Kidney (tissue), 13 donors: ENCODE measurements at regions not wholly inside any gene's neighbourhood (a gene's known extent, or its start where the extent isn't known, plus 50 kb on each side); places are given as distances from the start of the nearest gene placed in this dataset.

Source experiments
- DNase-seq, 5 donors: peaks; one replicate each; pipeline ENCODE4 v3.0.0-alpha.2; 2013 to 2020
- FAIRE-seq: peaks from 2 replicates; lab custom pipeline; 2012; peaks lifted over from hg19 to GRCh38; lab: Jason Lieb, UNC
- H3K27ac ChIP-seq, 2 donors: one replicate each; pipeline ENCODE4 v1.7.0; 2013; ENCODE audit warnings: low read depth in 2 of 2, low read length in 2 of 2, inconsistent platforms in 1 of 2
- H3K27me3 ChIP-seq: one replicate; pipeline ENCODE4 v1.7.1; 2013; ENCODE audit warnings: low read length, inconsistent platforms; ENCODE audit not compliant: control insufficient read depth, insufficient read depth
- H3K36me3 ChIP-seq, 3 donors: one replicate each; pipeline versions ENCODE4 v1.7.0 to v1.7.1; 2013; ENCODE audit warnings: low read length in 3 of 3, control low read depth in 1 of 3, inconsistent platforms in 1 of 3; ENCODE audit not compliant: insufficient read depth in 3 of 3, control insufficient read depth in 2 of 3
- H3K4me1 ChIP-seq, 3 donors: one replicate each; pipeline versions ENCODE4 v1.7.0 to v1.7.1; 2013; ENCODE audit warnings: low read length in 3 of 3, inconsistent platforms in 1 of 3, low read depth in 1 of 3; ENCODE audit not compliant: control insufficient read depth in 2 of 3, insufficient read depth in 2 of 3
- H3K4me3 ChIP-seq, 3 donors: one replicate each; pipeline versions ENCODE4 v1.7.0 to v1.8.1; 2013; ENCODE audit warnings: low read length in 3 of 3, control low read depth in 1 of 3, inconsistent platforms in 1 of 3
- H3K9ac ChIP-seq, 3 donors: one replicate each; pipeline versions ENCODE4 v1.7.0 to v1.7.1; 2013; ENCODE audit warnings: low read length in 3 of 3, control low read depth in 1 of 3, inconsistent platforms in 1 of 3
- H3K9me3 ChIP-seq, 3 donors: one replicate each; pipeline versions ENCODE4 v1.7.0 to v1.7.1; 2013; ENCODE audit warnings: low read length in 3 of 3, control low read depth in 1 of 3, inconsistent platforms in 1 of 3; ENCODE audit not compliant: control insufficient read depth in 2 of 3, insufficient read depth in 1 of 3
- CTCF ChIP-seq: IDR thresholded peaks from 3 replicates; pipeline ENCODE4 v1.5.1; 2012; ENCODE audit warnings: mild to moderate bottlenecking, moderate library complexity, borderline replicate concordance; ENCODE audit not compliant: insufficient read depth; ENCODE audit errors: extremely low read depth
- intact Hi-C: fragments of 100-400 bp; cut with DNase I; formaldehyde crosslinking; loops from one replicate; pipeline ENCODE4 v1.11.1; 2022
- donor health status: control.
- donor health status: control.
- donor health status: control.
- donor health status: control.
- donor health status: control.
- donor health status: DM: yes; HTN: yes; CAD: no.
- donor health status: Normal renal cell carcinoma (clear cell type).

GRCh38 chr12:115388139-115388538 is 704.2 kb upstream of the TBX3 start:
- TF ChIP-seq CTCF = no peak
- FAIRE-seq (no peak), DNase-seq (no peak)
- Histone ChIP-seq H3K4me3 (no peak overlapping the region), H3K9me3 (no peaks in the 10 kb centered on the region), H3K9ac (no peak overlapping the region), H3K27ac (no peak overlapping the region), H3K36me3 (no peaks in the 10 kb centered on the region), H3K27me3 (no peaks in the 10 kb centered on the region), H3K4me1 (no peaks in the 10 kb centered on the region)
- intact Hi-C loops = no loop called here

GRCh38 chr12:115387467-115387901 is 703.5 kb upstream of the TBX3 start:
- no peaks in the 10 kb centered on the region for H3K27me3 ChIP-seq
- H3K36me3 ChIP-seq = no peaks in the 10 kb centered on the region
- no peak overlapping the region for H3K4me3 ChIP-seq
- DNase-seq = no peak
- H3K9me3 ChIP-seq = no peaks in the 10 kb centered on the region
- intact Hi-C loops = no loop called here
- no peak overlapping the region for H3K9ac ChIP-seq
- no peaks in the 10 kb centered on the region for H3K4me1 ChIP-seq
- no peak overlapping the region for H3K27ac ChIP-seq
- no peak for FAIRE-seq
- no peak for TF ChIP-seq CTCF

- no peak for TF ChIP-seq CTCF
- Histone ChIP-seq H3K4me1 (no peaks in the 10 kb centered on the region), H3K27ac (no peak overlapping the region), H3K9ac (no peak overlapping the region), H3K36me3 (no peaks in the 10 kb centered on the region), H3K9me3 (no peaks in the 10 kb centered on the region), H3K4me3 (no peak overlapping the region), H3K27me3 (no peaks in the 10 kb centered on the region)
- intact Hi-C loops = no loop called here
- DNase-seq = no peak
- FAIRE-seq = no peak
These were observed 703.0 kb upstream of the TBX3 start for GRCh38 chr12:115386946-115387345.

- no peak for TF ChIP-seq CTCF
- no peaks in the 10 kb centered on the region for H3K27me3 ChIP-seq
- no peaks in the 10 kb centered on the region for H3K9me3 ChIP-seq
- FAIRE-seq (no peak), DNase-seq (no peak)
- H3K27ac ChIP-seq = no peak overlapping the region
- no peaks in the 10 kb centered on the region for H3K4me1 ChIP-seq
- H3K4me3 ChIP-seq = no peak overlapping the region
- no peaks in the 10 kb centered on the region for H3K36me3 ChIP-seq
- intact Hi-C loops = no loop called here
- no peak overlapping the region for H3K9ac ChIP-seq
These were observed 701.2 kb upstream of the TBX3 start for GRCh38 chr12:115385141-115385540.
